GM12892 (cell line): ENCODE measurements at regions not wholly inside any gene's neighbourhood (a gene's known extent, or its start where the extent isn't known, plus 50 kb on each side); places are given as distances from the start of the nearest gene placed in this dataset.

Experiments
- POLR2A ChIP-seq: IDR thresholded peaks from 2 replicates; pipeline ENCODE4 v1.6.1; 2011; ENCODE audit warnings: low read depth, low read length, control low read depth
- POLR2AphosphoS5 ChIP-seq: IDR thresholded peaks from 2 replicates; pipeline ENCODE4 v1.6.1; 2011; ENCODE audit warnings: low read depth, low read length, control low read depth
- TAF1 ChIP-seq: IDR thresholded peaks from 2 replicates; pipeline ENCODE4 v1.6.1; 2011; ENCODE audit warnings: low read depth, mild to moderate bottlenecking, control low read depth, low read length, borderline replicate concordance

DNA sequence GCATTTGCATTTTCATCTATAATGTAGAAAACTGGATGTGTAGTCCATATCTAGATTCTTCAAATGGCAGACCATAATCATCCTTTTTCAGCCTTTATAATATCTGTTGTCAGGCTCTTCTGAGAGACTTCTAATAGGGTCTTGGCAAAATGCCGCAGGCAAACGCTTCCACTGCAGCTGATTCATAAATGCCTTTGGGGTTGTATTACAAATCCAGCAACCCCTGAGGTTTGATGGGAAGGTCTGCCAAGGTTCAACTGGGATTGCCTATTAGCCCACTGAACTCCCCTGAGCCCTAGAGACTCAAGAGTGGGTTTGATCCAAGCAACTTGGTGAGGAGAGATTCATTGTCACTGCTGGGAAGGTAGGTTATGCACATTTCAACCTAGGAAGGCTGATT lies 365.2 kb upstream of the POU3F2 start:
- TF ChIP-seq POLR2A (no peak), POLR2AphosphoS5 (no peak), TAF1 (no peak)
